ENCODE measurements at regions not wholly inside any gene's neighbourhood (a gene's known extent, or its start where the extent isn't known, plus 50 kb on each side); places are given as distances from the start of the nearest gene placed in this dataset.
"Not testable (repeated sequence)": the region's sequence is repeated elsewhere in the genome, so short reads cannot be mapped to it uniquely, and the experiment has no call there.

GRCh38 chr10:2777666-2778355 lies 289.5 kb upstream of the PFKP start:
- DNase-seq, result no peak

- DNase-seq, result no peak
Observed at GRCh38 chr10:2772816-2773631, 294.3 kb upstream of the PFKP start.

DNA sequence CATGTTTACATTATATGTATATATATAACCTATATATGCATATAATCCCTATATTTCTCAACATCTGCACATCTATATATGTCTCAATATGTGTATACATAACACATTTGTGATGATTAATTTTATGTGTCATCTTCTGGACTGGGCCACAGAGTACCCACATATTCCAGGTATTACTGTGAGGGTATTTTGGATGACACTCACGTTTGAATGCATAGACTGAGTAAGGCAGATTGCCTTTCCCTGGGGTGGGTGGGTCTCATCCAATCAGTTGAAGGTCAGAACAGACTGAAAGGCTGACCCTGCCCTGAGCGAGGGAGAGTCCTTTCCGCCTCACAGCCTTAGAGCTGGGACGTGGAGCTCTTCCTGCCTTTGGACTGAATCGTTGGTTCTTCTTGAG lies 295.2 kb upstream of the PFKP start:
- DNase-seq, result no peak

DNA sequence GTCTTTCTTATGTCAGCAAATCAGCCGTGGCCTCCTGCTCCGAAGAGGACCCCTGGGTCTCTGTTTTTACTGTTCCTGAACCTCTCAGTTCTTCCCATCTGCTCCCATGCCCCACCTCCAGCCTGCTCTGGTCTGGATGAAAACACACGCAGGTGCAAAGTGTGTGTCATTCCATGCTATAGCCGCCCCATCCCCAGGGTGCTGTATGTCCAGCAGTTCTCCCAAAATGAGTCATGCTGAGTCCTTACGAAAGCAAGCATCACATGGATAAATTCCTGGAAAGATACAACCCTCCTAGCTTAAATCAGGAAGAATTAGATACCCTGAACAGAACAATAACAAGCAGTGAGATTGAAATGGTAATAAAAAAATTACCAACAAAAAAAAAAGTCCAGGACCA lies 300.1 kb upstream of the PFKP start:
- not testable (repeated sequence) for DNase-seq

DNA sequence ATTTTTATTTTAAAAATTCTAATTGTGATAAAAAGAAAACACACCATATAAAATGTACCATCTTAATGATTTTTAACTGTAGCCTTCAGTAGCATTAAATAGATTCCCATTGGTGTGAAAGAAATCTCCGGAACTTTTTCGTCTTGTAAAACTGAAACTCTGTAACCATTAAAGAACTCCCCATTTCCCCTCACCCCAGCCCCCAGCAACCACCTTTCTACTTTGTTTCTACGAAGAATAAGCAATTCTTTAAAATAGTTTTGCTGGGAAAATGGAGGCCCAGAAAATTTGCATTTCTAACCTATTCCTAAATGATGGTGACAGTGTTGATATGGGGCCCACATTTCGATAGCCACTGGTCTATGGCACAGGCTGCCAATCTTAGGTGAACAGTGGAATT lies 305.4 kb upstream of the PFKP start:
- DNase-seq, result no peak

- DNase-seq, result no peak
Observed at GRCh38 chr10:2761311-2761710, 306.0 kb upstream of the PFKP start.

DNA sequence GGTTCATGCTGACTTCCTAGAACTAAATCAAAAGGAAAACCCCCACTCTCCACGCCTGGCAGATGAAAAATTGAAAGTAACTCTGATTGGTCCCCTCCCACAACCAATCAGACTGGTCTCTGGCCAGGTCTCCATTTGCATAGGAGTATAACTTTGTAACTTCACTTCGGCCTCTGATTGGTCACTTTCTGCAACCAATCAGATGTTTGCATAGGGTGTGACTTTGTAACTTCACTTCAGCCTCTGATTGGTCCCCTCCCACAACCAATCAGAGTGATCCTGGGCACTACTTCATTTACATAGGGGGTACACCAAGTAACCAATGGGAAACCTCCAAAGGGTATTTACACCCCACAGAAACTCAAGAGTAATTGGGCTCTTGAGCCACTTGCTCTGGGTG lies 306.6 kb upstream of the PFKP start:
- DNase-seq, result no peak

DNA sequence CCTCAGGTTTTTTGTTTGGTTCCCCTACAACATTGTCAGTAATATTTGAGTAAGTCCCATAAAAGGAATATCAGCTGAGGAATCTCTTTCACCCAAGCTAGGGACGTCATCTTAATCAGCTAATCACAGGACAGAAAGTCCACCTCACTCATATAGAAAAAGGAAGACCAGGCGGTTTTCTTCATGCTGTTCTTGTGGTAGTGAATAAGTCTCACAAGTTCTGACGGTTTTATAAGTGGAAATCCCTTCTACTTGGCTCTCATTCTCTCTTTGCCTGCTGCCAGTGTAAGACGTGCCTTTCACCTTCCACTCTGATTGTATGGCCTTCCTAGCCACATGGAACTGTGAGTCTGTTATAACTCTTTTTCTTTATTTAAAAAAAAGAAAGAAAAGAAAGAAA lies 308.1 kb upstream of the PFKP start:
- no peak for DNase-seq

DNA sequence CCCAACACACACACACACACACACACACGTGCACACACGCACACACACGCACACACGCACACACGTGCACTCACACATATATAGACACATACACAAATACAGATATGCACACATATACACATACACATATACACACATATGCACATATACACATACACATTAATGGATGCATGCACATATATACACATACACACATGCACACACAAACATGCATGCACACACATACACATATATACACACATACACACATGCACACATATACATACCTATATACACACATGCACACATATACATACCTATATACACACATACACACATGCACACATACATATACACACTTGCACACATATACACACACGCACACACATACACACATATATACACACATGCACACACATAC lies 312.4 kb upstream of the PFKP start:
- DNase-seq, result no peak

GRCh38 chr10:2748287-2748686 lies 319.1 kb upstream of the PFKP start:
- DNase-seq, result no peak

DNA sequence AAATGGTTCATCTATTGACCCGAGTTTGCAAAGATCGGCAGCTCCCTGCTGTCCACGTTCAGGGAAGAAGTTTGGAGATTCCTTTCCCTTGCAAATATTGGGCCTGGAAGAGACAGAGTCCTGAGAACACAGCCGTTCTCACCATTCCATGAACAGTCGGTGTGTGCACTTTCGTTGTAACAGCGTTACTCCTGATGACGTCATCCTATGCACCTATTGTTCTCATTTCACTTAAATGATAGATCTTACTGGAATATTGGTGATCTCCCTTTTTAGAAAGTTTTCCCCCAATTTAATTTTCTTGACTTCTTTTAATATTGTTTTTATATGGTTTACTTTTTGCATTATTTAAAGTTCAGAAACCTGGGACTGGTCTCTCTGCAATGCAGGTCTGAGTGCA lies 320.7 kb upstream of the PFKP start:
- DNase-seq, result no peak

DNA sequence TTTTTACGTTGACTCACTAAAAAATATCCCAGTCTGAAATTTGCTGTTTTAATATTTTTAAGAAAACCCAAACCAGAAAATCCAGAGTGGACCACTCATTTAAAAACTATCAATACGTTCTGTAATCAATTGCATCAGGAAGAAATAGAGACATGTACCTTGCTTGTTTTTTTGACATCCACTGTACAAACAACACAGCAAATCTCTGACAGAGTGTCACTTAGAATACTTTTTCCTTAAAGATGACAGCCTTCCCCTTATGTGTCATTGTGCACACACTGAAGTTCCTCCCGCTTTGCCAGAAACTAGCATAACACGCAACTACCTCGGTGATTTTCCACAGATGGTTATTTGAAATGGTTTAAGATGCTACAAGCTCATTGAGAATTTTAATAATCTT lies 321.7 kb upstream of the PFKP start:
- no peak for DNase-seq

DNA sequence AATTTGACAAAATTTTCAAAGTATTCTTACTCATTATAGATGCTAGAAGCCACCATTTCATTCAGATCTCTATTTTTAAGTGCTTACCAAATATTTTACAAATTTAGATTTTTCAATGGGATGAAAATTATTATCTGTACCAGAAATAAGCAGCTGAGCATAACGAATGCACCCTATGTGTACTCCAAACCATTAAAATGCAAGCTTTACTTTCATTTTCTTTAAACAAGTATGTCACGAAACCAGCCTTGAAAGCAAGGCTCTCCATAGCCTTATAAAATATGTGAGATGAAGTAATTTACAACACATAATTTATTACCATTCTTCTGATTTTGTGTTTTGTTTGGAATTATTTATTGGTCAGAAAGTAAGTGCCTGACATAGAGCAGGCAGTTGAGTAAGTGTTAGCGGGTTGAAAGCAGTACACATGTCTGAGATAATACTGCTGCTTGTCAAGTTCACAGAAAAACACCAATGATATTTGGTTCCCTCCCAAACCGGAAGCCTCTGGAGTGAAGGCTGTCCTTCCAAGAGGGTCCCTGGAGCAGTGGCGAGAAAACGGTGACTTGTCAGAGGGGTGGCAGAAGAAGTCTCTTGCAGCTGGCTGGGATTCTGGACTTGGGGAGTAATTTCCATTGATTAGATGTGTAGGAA lies 322.7 kb upstream of the PFKP start:
- DNase-seq, result no peak

DNA sequence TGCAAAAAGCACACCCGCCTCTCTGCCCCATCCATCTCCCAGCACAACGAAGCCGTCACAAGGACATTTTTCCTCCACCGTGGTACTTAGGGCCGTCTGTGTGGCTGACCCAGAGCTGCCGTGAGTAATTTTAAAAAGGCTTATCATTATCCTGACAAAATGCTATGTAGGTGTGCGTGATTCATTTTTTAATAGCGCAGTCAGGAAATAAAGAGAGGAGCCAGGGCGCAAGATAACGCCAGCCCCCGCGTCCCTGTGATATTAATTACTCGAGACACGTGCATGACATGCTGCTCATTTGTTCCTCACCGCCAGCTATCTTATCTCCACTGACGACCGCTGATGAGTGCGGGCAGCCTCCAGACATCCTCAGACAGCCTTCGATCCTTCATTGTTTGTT lies 332.7 kb upstream of the PFKP start:
- DNase-seq, result no peak

- no peak for DNase-seq
Observed at GRCh38 chr10:2733278-2733963, 333.9 kb upstream of the PFKP start.

DNA sequence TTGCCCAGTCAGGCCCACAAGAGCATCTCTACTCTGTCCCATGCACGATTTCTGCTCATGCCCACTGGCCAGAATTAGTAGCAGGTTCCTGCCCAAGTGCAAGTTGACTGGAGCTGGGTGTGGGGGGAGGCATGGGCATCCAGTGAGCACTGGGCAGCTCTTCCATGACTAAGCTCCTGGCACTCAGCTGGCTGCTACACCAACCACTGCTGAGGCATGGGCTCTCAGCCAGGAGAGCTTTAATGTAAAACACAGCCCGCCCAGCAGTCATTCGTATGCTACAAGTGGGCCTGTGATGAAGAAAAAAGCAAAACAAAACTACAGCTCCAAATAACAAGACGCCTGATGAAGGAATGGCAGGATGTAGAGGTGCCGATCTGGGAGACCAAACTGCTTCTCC lies 335.4 kb upstream of the PFKP start:
- no peak for DNase-seq

DNA sequence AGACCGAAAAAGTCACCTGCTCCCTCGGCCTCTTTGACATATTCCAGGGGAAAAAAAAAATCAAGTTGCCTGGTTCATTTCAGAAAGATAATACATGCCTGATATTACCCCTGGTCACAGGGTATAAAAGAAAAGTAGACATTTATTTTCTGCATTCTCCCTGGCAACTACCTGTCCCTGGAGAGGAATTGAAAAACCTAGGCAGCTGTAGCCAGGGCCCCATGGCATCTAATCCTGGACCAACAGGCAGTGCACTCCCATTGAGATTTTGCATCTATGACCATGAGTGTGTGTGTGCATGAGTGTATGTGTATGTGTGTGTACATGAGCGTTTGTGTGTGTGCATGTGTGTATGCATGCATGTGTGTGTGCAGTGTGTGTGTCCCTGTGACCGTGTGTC lies 338.2 kb upstream of the PFKP start:
- no peak for DNase-seq

DNA sequence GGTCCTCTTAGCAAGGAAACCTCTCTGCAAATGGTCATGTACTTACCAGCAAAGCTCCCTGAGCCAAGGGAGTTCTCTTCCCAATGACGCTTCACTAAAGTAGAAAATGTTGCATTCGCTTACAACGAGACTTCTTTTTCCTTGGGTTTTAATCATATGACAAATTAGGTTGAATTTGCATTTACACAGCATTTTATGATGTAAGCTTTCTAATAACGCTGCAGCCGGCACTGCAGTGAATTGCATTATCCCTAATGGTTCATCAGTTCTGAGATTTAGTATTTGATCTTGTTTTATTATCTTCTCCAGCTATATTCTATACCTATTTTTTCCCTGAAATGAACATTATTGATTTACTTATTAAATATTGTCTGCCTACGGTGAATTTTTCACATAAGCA lies 339.3 kb upstream of the PFKP start:
- DNase-seq, result no peak

DNA sequence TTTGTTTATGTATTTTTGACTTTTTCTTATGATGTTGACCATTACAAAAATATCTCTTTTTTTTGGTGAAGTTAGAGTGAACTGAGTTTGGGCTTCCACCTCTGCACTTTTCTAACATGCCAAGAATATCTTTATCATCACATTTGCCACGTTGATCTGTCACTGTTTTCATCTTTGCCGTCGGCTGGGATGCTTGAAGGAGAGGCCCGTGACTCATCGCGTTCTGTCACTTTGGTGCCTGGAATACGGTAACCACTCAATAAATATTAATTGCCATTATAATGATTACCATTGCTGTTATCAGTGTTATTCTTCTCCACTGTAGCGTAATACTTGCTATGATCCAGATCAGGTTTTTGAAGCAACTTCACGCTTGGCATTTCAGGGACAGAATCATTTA lies 350.8 kb upstream of the PFKP start:
- DNase-seq, result no peak

- DNase-seq, result no peak
Observed at GRCh38 chr10:2714597-2714996, 352.8 kb upstream of the PFKP start.

GRCh38 chr10:2703953-2704352 lies 363.4 kb upstream of the PFKP start:
- no peak for DNase-seq

- DNase-seq, result no peak
Observed at GRCh38 chr10:2701802-2702201, 365.5 kb upstream of the PFKP start.

DNA sequence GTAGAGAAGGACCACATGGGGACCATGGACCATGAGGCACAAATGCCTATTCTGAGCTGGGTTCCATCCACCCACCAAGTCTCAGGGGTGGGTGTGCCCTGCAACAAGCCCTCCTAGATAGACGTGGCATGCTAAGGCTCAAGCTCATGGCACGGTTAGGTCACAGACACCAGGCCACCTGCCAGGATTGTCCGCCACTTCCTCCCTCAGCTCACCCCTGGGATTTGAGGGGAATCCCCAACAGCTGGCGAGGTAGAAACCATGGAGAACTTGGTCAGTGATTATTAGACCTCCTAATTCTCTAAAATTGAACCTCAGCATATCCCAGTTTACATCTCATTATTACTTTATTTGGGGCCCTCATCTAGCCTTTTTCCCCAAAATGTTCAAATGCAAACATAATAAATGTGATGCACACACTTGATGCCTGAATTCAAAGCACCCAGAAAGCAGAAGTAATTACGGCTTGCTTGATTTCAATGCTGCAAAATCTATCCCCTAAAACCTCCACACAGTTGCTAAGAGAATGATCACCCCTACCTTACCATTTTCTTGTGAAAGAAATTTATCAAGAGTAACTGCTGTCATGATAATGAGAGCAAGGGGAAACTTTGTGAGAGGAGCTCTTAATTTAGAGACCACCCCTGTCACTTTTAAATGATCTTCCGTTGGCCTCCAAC lies 366.6 kb upstream of the PFKP start:
- no peak for DNase-seq
